Activated T-helper 9 cell treated with anti-CD3 and anti-CD28 coated beads, Interleukin-2, amount 50 U/mL, for 16 hours (primary cell): ENCODE measurements at regions not wholly inside any gene's neighbourhood (a gene's known extent, or its start where the extent isn't known, plus 50 kb on each side); places are given as distances from the start of the nearest gene placed in this dataset.

ENCODE experiments used
- DNase-seq: peaks from one replicate; pipeline ENCODE4 v3.0.0-alpha.2; 2020; ENCODE audit warnings: low read depth

DNA sequence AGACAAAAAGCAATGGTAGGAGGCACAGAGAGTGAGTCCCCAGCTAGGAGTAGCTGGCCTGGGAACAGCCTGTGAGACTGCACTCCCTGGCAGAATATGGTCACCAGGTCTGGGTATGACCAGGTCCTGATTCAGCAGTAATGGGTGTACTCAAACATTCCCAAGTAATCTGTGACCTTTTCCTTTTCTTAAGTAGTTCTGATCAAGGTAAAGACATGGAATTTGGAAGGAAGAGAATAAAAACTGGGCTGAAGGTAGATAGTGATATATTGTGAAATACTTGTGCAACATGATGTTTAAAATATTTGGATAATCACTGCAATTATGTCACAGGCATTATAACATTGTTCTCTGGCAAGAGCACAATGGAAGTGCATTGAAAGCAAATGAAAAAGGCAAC, 147.2 kb upstream of the DPYD start:
- no peak for DNase-seq

DNA sequence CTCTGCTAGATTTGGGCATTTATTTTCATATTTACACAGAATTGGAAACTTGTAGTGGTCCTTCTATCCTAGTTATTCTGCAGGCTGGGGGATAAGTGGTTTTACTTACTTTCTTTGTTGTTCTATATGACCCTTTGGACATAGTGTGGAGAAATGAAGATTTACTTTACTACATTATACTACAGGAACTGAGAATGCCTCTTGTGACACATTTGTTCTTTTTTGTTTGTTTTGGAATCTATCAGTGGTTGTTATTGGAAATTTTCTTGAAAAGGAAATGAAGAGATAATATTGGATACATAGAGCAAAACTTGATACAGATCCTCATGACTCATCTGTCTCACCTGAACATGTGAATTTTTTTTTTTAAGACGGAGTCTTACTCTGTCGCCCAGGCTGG, 146.1 kb upstream of the DPYD start:
- DNase-seq: no peak

DNA sequence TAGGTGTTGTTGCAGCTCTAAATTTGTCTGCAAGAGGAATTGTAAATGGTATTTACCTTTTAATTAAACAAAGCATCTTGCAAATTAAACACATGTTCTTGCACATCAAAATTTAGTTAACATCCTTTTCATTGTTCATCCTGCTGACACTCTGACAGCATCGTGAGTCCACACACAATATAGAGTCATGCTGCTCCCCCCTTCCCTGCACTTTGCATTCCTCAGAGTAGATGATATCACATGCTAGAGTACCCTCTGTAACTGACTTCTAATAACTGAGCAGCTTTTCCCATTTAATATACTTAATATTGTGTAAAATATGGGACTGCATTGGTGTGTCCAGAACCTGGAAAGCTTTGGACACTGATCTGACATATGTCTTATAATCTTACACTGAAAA, 138.8 kb upstream of the DPYD start:
- no peak for DNase-seq

DNA sequence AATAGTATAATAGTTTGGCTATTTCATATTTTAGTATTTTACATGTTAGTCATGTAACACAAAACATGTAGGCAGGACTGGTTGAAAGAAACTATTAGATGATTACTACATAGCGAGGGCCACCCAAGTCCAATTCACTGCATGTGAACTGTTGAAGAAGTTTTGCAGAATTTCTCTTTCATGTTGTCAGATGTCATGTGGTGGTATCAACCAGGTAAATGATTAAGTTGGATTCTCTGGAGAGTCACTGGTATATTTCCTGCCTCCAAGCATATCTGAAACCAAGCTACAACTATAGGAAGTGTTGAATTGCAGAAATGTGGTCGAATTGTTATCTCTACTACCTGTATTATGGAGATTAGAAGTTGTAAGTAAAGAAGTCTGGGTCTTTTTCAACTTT, 137.8 kb upstream of the DPYD start:
- no peak for DNase-seq

DNA sequence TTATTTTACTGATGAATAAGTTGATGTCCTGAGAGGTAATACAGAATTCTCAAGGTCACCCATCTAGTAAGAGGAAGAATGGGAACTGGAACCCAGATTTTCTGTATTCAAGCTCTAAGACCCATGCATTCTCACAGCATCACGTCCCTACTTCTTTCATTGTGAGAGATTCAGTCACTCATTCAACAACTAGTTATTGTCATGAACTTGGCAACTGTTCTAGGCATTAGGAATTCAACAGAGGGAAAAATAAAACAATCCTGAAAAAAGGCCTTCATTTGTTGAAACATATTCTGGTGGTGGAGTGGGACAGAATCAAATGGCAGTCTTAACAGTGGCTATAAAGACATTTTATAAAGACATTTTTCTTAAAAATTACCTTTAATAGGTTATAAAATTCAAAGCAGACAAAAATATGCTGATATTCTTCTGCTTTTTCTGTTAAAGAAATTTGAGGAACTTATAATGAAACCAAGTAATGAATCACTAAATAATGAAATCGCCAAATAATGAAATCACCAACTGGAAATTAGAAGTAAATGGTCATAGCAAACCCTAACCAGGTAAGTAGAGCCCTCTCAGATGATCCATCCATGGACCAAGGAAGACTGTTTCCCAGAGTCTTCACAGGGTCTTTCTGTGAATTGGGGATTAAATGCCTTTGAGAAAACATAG, 136.5 kb upstream of the DPYD start:
- no peak for DNase-seq

DNA sequence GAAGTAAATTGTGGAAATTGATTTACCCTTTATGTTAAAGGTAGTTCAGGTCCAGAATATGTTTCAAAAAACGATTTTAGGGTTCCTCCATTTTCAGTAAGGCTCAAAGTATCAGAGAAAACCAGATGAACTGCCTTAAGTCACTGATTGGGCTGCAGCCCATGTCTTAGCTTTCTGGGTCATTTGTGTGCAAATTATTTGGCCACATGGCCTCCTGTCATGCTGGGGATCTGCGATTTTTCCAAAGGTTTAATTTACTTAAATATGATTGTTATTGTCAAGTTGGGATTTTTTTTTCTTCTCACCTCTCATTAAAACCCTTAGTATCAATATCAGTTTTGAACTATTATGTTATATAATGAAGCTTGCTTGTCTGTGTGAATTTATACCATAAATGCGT, 135.9 kb upstream of the DPYD start:
- no peak for DNase-seq

DNA sequence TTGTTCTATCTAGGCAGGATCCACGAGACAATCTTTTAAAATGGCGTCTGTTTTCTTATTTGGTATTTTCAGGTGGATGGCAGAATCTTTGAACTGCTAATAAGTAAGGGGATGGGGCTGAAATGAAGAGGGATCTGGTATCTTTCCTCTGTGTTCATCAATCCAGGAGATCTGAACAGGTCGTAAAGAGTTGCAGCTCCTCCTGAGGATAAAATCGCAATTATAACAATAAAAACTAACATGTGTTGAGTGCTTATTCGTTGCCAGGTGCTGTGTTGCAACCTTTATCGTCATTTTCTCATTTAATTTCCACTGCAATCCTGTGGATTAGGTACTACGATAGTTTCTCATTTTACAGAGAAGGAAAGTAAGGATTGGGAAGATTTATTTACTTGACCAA, 134.6 kb upstream of the DPYD start:
- no peak for DNase-seq

DNA sequence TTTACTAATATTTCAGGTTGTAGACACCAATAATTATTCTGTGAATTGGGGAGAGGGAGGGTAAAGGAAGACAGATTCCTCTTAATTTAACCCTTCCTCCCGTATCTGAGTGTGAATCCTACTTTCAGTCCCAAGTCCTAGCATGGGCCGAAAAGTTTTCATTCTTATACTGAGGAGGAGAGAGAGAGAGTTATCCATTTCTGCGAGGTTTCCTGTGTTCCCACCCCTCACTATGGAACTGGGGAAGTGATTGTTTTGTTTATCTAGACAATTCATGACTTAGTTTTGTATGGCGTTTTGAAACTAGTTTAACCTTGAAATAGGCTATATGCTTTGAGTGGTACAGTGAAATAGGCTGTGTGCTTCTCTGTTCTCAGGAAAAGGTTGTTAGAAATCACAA, 134.0 kb upstream of the DPYD start:
- no peak for DNase-seq

DNA sequence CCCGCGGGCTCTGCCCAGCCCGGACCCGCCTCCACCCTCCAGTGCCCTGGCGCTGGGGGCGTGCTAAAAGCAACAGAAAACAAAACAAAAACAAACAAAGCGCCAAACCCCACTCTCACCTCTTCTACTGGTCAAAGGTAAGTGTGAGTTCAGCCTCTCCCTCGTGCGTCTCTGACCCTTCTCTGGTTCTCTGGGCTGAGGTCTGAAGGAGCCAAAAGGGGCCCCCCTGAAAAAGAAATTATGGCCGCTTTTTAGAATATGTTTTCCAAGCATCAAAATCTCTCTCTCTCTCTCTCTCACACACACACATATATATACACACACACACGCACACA, 133.5 kb upstream of the DPYD start:
- DNase-seq: no peak

DNA sequence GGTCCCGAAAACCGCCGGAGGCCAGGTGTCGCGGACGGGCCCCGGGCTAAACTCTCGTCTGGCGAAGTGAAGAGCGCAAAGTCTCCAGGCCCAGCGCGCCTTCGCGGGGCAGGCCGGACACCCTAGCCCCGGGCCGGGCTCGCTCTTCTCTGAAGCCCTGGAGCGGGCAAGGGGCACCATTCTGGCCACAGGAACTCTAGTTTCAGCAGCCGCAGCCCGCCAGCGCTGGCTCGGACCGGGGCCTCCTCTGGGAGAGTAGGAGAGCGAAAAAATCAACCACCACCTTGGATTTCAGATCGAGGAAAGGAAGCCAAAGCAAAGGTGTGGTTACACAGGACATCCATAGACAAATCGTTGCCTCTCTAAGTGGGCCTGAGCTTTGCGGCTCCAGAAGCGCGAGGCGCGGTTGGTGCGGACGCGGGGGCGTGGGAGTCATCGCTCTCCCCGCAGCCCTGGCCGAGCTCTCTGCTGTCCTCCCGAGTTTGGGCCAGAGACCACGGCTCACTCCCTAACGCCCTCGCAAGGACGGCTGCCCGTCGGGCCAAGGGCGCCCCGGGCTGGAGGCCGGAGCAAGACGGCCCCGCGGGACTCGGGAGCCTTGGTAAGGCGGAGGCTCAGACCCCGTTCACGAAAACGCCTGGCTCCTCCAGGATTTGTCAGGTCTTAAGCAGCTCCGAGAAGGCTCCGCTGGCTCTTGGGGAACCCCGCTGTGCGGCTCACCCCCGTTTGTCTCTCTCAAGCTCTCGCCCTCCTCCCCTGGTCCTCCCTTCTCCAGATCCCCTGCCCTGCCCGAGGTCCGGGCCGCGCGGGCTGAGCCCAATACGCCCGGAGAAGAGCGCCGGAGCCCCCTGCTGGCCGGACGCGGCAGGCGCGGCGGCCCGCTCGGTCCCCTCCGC, 132.9 kb upstream of the DPYD start:
- peak; percentile 38 for DNase-seq

DNA sequence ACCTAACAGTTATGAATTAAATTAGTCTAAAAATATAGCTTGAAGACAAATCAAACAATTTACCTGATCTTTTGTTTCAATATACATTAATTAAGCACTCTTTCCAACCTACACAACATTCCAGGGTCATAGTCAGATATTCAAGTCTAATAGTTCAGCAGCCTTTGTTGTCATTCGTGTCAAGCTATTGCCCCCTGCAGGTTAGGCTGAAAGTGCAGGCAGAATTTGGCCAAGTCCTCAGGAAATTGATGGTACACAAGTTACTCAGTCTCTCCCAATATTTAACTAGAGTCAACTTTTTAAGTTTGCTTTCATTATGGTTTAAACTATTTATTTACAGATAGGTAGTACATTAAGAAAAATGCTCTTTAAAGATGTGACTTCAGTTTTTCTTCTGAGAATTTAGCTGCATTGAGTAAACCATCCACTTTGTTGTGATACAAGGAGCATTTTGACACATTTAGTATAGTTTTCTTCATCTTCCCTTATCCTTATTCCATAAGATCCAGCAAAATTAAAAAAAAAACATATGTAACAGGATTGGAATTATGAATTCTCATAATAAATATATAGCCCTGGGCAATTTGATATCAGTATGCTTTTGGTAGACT, 130.3 kb upstream of the DPYD start:
- DNase-seq: peak; percentile 51

DNA sequence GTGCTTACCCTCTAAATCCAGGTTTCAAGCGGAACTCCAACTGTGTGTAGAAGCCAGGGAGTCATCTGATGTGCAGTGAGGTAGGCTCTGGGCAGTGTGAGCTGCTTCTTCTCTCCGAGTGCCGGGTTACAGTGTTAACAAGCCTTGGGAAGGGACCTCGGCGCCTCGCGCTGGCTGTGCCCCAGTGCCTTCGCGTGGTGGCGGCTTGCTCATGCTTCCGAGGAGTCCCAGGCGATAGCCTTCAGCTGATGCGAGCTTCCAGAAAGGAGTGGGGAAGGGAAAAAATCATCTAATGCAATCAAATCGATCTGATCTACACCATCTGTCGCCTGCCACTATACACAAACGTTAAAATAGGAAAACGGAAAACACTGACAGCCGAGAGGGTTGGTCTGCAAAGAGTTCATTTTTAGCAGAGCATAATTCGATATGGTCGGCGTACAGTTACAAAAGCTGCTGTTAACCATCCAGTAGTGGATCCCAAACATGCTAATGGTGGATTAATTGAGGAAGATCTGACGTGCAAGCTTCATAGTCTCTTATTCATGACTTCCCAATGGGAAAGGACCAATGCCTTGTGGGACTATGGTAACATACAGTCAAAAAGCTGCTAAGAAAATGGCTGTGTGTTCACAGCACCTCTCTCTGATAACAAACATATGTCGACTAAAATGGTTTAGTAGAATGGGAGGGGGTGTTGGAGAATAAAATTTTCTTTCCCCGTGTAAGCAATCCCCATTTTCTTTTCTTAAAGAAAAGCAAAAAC, 128.7 kb upstream of the DPYD start:
- no peak for DNase-seq

DNA sequence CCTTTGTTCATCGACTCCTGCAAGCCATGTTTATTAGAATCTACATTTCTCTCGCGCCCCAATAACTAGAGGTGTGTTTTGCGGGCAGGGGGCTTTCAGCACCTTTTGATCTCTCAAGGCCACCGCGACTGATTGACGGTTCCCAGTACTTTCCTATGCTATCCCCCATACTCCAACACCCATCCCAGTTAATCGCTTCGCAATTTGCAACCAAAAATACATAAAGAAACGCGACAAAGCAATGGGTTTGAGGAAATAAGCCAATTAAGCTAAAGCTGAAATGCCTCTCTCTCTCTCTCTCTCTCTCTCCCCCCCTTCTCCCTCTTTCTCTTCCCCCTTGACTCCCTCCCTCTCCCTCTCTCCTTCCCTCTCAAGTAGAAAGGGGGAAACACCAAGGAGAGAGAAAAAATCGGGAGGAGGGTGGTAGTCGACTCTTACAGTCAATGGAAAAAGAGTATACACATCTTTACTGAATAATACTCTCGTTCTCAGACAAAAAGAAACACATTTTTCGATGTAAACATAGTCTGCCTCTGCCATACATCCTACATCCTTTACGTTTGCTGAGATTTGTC, 128.0 kb upstream of the DPYD start:
- no peak for DNase-seq

DNA sequence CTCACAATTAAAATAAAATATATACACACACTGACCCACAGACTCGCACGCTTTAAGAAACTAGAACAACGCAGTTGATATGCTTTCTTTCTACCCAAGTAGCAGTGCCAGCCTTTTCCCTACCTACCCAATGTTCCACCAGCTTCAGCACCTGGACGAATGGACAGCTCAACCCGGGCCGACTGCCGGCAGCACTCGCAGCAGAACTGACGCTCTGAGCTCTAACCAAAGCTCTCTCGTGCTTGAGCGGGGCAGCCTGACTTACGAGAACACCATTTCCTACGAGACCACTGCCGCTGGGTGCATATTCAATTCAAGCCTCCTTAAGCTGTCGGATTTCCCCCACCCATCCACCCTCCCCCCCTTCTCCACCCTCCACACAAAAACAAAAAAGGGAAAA, 127.4 kb upstream of the DPYD start:
- peak; percentile 47 for DNase-seq

DNA sequence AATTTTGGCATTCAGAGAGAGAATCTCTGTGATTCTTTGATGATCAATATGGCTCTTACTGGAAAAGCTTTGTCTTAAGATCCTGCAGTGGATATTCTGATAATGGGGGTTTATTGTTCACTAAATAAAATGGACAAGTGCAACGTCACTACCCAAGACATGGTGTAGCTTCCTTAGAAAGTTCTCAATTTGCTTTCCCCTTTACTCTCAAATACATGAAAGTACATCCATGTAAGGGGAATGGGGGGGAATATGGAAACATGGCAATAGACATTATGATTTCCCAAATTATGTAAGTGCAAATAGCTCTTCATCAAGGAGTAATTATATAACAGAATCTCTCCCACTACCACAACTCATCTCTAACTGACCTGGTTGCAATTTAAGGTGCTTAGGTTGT, 126.3 kb upstream of the DPYD start:
- DNase-seq: no peak

DNA sequence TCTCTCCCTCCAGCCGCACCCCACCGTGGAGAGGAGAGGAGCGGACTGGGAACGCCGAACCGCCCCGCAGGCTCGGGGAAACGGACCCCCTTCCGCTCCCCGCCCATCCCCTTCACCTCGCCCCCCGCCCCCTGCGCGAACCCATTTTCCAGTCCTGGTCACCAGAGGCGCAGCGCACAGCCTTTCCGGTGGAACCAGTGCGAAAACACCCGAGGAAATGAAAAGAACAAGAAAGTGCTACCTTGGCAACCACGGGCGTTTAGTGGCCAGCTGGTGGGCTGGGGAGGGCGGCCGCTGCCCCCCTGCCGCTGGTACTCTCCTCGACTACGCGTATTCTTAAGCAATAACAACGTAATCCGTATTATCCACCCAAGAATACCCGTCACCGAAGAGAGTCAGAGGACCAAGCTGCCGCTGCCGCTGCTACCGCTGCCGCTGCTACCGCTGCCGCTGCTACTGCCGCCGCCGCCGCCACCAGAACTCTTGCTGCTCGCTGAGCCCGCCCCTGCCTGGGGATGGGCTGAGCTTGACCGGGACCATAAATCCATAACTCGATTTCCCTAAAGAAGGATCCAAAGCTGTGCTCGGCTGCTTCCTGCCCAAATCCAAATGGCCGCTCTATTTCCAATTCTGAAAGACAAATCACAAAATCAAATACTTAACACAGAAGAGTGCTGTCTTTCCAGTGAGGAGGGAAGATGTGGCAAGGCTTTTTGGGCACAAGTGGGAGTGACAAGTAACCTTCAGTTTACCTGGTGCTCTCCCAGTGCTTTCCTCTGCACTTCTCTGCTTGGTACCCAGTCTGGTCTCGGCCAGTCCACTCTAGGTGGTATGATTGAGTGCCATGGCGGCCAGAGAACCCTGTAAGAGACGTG, 125.2 kb upstream of the DPYD start:
- no peak for DNase-seq

DNA sequence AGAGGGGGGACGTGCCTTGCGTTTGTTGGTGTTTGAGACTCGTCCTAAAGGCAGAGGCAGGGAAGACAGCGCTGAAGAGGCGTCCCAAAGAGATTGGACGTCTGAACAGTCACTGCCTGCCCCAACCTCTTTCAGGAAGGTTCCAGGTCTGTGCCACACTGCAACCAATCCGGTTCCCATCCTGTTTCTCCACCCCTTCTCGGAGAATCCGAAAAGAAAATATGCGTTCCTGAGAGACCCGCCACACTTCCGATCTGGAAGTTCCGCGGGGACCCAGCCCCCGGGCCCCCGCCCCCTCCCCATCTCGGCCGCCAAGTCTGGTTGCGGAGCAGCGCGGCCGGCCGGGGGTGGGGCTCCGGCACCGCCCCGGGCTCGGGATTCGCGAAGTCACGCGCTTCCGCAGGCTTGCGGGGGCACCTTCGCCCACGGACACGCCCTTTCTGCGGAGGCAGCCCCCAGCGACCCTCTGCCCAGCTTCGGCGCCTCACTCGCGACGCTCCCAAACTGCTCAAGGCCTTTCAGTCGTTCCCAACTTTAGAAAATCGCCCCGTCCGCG, 124.5 kb upstream of the DPYD start:
- no peak for DNase-seq

DNA sequence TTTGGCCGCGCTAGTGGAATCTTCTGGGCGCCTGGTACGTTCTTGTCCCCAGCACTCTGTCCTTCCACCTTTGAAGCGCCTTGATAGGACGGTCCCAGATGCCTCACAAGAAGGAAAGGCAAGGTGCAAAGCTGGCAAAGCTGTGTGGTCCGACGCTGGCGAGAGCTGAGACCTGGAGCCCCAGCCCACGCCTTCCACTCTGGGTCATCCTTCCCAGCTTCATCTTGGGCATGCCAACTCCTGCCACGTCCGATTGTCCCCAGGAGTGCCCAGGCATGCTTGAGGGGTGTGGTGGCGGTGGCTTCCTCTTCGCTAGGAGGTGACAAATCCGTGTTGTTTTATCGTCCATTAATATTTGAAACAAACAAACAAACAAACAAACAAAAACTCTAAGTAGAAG, 123.9 kb upstream of the DPYD start:
- no peak for DNase-seq

DNA sequence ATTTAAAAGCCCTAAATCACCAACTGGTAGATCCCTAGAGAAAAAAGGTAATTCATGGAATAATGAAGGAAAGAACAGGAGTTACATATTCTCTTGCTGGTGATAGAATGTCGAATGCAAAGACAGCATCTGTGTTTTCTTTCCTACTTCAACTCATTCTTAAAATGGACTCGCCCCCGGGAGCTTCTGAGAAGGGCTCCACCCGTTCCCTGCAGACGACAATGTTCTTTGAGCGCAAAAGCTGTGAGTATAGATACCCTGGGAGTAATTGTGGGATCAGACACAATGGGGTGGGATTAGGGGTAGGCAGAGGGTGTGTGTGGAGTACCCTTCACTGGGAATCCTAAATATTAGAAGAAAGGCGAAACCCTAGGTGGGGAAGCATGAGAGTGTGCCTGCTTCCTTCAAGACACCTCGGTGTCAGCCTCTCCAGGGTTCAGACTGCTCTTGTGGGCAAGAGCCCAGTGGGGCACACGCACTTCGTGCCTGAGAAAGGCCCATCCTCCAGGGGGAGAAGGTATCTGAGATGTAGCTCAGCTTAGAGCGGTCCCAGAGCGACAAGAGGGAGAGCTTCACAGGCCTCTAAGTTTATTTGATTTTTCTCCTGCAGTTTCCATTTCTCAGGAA, 123.3 kb upstream of the DPYD start:
- DNase-seq: no peak

DNA sequence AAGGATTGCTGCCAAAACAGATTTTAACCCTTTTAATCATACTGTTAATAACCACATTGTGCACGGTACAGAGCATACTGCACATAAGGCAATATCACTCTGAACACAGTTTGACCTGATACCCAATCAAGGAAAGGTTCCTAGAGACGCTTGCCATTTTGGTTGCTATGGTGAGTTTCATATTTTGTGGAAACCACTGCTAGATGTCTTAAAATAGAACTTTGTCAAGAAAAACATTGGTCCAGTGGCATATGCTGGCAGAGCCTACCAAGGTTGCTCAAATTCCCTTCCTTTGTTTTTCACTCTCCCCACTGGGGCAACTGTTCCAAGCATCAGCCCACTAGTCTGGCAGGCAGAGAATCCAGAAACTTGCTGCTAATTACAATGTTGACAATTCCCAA, 114.8 kb upstream of the DPYD start:
- DNase-seq: no peak

DNA sequence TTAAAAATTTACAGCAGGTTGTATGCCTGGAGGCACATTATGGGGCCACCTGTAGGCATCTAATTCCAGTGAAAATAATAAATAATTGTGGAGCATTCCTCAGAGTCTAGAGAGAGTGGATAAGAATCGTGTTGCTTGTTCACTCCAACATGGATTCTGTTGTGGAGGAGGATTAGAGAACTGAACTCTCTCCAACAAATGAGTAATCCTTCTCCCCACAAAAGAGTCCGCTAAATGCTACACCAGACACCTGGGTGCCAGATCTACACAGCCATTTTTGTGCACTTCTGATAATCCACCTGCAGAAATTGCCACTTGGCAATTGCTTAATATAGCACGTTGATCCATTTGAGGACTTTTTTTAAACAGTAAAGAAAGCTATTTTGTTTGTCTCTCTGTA, 113.7 kb upstream of the DPYD start:
- no peak for DNase-seq
